ENCODE measurements at regions not wholly inside any gene's neighbourhood (a gene's known extent, or its start where the extent isn't known, plus 50 kb on each side); places are given as distances from the start of the nearest gene placed in this dataset.

DNA sequence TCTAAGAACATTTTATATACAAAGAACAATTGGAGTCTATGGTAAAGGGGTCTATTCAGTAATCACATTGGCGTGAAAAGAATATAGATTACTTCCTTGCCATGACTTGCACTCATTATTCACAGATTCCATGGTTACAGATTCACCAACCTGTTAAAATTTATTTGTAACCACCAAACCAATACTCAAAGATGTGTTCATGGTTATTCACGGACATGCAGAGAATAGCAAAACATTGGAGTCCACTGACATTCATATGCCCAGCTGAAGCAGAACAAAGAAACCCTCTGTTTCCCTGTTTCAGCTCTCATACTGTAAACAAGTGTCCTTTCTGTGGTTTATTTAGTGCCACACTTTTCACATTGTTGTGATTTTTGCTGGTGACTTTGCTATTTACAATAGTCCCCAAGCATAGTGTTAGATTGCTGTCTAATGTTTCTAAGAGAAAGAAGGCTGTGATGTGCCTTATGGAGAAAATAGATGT is 185.8 kb upstream of the TTC14 start:
- POLR2A ChIA-PET = no interaction called here
- DNase-seq (ENCODE audit: low spot score) (no peak), ATAC-seq (no peak)
- TF ChIP-seq ATF6 (CRISPR knock-in tag; IDR thresholded peaks at IDR 0.05) = no peak
- TF ChIP-seq MXD4 (CRISPR knock-in tag; IDR thresholded peaks at IDR 0.05; ENCODE audit: borderline replicate concordance) = no peak
- TF ChIP-seq ZNF121 (CRISPR knock-in tag; IDR thresholded peaks at IDR 0.05) = no peak
- TF ChIP-seq ZBTB43 (CRISPR knock-in tag; IDR thresholded peaks at IDR 0.05) = no peak
- TF ChIP-seq, protein P1, sequence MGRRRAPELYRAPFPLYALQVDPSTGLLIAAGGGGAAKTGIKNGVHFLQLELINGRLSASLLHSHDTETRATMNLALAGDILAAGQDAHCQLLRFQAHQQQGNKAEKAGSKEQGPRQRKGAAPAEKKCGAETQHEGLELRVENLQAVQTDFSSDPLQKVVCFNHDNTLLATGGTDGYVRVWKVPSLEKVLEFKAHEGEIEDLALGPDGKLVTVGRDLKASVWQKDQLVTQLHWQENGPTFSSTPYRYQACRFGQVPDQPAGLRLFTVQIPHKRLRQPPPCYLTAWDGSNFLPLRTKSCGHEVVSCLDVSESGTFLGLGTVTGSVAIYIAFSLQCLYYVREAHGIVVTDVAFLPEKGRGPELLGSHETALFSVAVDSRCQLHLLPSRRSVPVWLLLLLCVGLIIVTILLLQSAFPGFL (CRISPR knock-in tag; IDR thresholded peaks at IDR 0.05; ENCODE audit: borderline replicate concordance) = no peak
- no peak for TF ChIP-seq ETV6 (CRISPR knock-in tag; IDR thresholded peaks at IDR 0.05)
- TF ChIP-seq CREB1 (CRISPR knock-in tag; IDR thresholded peaks at IDR 0.05) = no peak
- no peak for TF ChIP-seq ESRRA (CRISPR knock-in tag; IDR thresholded peaks at IDR 0.05; ENCODE audit: borderline replicate concordance)
- TF ChIP-seq, protein P2, sequence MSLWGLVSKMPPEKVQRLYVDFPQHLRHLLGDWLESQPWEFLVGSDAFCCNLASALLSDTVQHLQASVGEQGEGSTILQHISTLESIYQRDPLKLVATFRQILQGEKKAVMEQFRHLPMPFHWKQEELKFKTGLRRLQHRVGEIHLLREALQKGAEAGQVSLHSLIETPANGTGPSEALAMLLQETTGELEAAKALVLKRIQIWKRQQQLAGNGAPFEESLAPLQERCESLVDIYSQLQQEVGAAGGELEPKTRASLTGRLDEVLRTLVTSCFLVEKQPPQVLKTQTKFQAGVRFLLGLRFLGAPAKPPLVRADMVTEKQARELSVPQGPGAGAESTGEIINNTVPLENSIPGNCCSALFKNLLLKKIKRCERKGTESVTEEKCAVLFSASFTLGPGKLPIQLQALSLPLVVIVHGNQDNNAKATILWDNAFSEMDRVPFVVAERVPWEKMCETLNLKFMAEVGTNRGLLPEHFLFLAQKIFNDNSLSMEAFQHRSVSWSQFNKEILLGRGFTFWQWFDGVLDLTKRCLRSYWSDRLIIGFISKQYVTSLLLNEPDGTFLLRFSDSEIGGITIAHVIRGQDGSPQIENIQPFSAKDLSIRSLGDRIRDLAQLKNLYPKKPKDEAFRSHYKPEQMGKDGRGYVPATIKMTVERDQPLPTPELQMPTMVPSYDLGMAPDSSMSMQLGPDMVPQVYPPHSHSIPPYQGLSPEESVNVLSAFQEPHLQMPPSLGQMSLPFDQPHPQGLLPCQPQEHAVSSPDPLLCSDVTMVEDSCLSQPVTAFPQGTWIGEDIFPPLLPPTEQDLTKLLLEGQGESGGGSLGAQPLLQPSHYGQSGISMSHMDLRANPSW (CRISPR knock-in tag; conservative IDR thresholded peaks at IDR 0.05; ENCODE audit: low read depth) = no peak
- TF ChIP-seq ZMAT4 (CRISPR knock-in tag; IDR thresholded peaks at IDR 0.05) = no peak
- no peak for TF ChIP-seq ZNF416 (CRISPR knock-in tag; IDR thresholded peaks at IDR 0.05)
- TF ChIP-seq, protein P3, sequence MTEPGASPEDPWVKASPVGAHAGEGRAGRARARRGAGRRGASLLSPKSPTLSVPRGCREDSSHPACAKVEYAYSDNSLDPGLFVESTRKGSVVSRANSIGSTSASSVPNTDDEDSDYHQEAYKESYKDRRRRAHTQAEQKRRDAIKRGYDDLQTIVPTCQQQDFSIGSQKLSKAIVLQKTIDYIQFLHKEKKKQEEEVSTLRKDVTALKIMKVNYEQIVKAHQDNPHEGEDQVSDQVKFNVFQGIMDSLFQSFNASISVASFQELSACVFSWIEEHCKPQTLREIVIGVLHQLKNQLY (CRISPR knock-in tag; IDR thresholded peaks at IDR 0.05) = no peak
- TF ChIP-seq, protein P4, sequence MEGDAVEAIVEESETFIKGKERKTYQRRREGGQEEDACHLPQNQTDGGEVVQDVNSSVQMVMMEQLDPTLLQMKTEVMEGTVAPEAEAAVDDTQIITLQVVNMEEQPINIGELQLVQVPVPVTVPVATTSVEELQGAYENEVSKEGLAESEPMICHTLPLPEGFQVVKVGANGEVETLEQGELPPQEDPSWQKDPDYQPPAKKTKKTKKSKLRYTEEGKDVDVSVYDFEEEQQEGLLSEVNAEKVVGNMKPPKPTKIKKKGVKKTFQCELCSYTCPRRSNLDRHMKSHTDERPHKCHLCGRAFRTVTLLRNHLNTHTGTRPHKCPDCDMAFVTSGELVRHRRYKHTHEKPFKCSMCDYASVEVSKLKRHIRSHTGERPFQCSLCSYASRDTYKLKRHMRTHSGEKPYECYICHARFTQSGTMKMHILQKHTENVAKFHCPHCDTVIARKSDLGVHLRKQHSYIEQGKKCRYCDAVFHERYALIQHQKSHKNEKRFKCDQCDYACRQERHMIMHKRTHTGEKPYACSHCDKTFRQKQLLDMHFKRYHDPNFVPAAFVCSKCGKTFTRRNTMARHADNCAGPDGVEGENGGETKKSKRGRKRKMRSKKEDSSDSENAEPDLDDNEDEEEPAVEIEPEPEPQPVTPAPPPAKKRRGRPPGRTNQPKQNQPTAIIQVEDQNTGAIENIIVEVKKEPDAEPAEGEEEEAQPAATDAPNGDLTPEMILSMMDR (IDR thresholded peaks at IDR 0.05) = no peak
- no peak for TF ChIP-seq FOXP4 (CRISPR knock-in tag; IDR thresholded peaks at IDR 0.05)
- TF ChIP-seq AR (CRISPR knock-in tag; IDR thresholded peaks at IDR 0.05) = no peak
- TF ChIP-seq ZNF138 (CRISPR knock-in tag; conservative IDR thresholded peaks at IDR 0.05) = no peak
- no peak for TF ChIP-seq FOXP1 (CRISPR knock-in tag; IDR thresholded peaks at IDR 0.05; ENCODE audit: borderline replicate concordance)
- no peak for TF ChIP-seq KAT7 (CRISPR knock-in tag; IDR thresholded peaks at IDR 0.05; ENCODE audit: borderline replicate concordance)
- no peak for TF ChIP-seq OVOL2 (CRISPR knock-in tag; IDR thresholded peaks at IDR 0.05; ENCODE audit: borderline replicate concordance)
- Mint-ChIP-seq H3K4me3 (no peak overlapping the region), H3K27me3 (ENCODE audit: low read depth) (no peaks in the 10 kb centered on the region), H3K9me3 (no peaks in the 10 kb centered on the region), H3K36me3 (no peaks in the 10 kb centered on the region), H3K4me1 (peaks cover 3% of the 10 kb centered on the region; the same call in 1 of the 2 replicates), H3K27ac (0 out of 2 replicates have a peak overlapping the region, but pooled peaks have one; percentile 42)
- CTCF ChIA-PET = no interaction called here

Data from WTC11 (cell line).